GM19328 (cell line): ENCODE measurements at regions not wholly inside any gene's neighbourhood (a gene's known extent, or its start where the extent isn't known, plus 50 kb on each side); places are given as distances from the start of the nearest gene placed in this dataset.
"Not testable (repeated sequence)": the region's sequence is repeated elsewhere in the genome, so short reads cannot be mapped to it uniquely, and the experiment has no call there.

Experiments used
- ATAC-seq: cut with Tn5 transposase; IDR thresholded peaks from one replicate; pipeline ENCODE4 v1.9.1; 2021; ENCODE audit warnings: mild to moderate bottlenecking, moderate library complexity; ENCODE audit not compliant: unreplicated experiment

DNA sequence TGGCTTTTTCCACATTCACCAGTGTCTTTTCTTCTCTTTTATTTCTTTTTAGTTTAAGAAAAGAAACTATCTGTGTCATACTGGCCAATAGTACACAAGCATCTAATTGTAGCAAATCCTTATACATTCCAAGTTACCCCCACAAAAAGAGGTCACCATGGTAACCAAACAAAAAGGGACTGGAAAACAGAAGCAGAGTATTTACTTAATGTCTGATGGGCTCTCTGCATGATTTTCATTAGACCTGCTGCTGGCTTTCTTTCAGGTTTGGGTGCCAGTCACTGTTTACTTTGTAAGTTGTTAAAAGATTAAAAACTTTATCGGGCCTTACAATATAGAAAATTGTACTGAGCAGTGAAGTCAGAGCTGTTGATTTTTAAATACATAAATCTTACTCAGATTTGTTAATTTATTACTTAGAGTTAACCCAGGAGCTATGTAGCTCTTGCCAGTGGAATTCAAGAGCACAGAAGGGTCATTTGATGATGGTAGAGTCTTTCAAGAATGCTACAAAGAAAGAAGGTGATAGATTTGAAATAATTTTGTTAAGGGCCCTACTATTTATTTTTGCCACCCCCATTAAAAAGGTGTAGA, 123.9 kb downstream of the BRMS1L start:
- no peak for ATAC-seq

DNA sequence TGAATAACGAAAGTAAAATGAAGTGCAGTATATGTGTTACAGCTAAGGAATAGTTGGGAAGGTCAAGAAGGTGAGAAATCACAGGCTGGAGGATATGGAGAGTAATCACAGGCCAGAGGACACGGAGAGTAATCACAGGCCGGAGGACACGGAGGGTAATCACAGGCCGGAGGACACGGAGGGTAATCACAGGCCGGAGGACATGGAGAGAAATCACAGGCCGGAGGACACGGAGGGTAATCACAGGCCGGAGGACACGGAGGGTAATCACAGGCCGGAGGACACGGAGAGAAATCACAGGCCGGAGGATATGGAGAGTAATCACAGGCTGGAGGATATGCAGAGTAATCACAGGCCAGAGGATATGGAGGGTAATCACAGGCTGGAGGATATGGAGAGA, 121.8 kb downstream of the BRMS1L start:
- not testable (repeated sequence) for ATAC-seq

DNA sequence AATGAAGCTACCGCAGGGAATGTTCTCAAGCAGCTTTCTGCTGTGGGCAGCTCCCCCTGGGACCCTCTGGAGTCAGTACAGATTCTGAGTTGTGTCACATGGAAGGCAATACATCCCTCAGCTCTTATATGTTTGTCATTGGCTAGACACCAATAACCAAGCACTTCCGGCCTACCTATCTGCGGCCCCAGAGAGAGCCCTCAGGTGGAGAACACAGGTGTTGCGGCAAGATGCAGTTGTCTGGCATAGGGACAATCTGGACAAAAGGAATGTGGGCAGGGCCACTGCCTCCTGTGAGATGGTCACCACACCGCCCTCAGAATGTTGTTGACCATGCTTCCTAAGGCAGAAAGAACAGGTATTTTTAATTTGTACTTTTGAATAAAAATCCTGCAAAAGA, 118.7 kb downstream of the BRMS1L start:
- ATAC-seq, result no peak

DNA sequence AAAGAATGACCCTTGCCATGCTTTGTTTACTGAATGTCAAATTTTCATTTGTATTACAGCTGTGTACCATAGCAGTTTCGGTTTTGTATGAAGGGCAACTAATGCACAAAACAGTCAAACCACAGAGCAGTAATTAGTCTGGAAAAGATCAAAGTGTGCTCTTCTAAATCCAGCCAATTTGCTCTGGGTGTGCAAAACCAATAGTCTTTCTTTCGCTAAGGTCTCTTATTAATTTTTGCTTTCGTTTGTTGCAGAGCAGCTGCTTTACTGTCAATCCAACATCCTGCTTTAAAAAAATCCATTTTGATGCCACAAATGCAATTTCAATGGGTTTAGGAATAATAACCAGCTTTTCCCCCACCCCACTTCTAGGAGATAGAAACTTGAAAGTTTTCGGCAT, 114.2 kb downstream of the BRMS1L start:
- no peak for ATAC-seq

DNA sequence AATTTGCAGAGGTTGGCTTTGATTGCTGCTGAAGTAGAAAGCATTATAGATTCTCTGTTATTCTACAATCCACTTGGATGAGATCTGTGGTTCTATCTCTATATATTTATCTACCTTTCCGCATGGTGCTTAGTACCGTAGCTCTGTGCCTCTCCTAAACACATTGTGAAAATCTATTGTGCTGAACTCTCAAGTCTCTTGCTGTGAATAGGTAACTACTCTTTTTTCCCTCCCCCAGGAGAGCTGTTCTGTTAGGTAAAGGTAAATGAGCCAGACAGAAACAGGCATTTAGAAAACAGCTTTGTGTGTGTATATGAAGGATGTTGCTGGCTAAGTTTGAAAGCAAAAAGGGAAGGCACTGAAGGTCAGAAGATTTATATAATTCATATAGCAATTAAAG, 112.6 kb downstream of the BRMS1L start:
- no peak for ATAC-seq

DNA sequence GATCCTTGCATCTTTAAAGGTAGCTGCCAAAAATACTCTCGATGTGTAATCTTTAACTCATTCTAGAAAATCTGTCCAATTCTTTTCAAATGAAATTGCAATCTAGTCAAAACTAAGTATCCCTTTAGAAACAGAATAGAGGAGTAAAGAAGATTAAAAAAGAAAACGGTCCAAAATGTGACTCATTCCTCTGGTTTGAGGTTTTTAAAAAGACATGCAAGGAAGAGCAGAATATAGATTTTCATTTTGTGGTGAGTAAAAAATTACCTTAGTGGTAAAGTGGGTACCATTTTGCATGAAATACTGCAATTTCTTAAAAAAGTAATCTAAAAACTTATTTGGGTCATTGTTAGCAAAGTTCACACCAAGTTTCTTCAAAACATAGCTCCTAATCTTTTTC, 108.4 kb downstream of the BRMS1L start:
- ATAC-seq, result peak; percentile 52

DNA sequence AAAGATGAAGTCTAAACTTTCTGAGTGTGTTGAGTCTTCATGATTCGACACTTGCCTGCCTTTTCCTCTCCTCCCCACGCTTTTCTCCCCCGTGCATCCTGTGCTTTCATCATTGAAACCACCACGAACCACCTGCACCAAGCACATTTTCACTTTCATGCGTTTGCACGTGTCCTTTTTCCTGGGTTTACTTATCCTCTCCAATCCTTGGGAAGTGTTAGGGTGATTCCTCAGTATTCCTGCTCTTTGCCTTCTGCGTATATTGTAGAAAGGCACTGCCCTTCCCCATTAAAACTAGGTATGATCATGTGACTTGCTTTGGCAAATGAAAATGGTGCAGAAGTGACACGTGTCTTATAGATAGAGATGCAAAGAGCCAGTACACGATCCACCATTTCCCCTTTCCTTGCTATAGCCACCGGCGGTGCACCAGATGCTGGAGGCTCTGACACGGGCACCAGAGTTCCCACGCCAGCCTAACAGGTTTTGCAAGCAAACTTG, 106.6 kb downstream of the BRMS1L start:
- peak; percentile 59 for ATAC-seq

DNA sequence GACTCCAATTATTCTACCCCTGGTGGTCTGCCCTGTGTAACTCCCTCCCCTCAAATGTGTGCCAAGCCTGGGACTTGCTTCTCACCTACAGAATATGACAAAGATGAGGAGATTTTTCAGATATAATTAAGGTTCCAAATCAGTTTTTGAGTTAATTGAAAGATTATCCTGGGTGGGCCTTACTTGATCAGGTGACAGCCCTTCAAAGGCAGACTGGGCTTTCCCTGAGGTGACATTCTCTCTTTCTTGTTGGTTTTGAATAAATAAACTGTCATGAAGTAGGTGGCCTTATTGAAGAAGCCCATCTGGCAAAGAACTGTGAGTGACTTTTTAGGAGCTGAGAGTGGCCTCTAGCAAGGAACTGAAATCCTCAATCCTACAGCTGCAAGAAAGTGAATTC, 106.0 kb downstream of the BRMS1L start:
- ATAC-seq, result no peak

DNA sequence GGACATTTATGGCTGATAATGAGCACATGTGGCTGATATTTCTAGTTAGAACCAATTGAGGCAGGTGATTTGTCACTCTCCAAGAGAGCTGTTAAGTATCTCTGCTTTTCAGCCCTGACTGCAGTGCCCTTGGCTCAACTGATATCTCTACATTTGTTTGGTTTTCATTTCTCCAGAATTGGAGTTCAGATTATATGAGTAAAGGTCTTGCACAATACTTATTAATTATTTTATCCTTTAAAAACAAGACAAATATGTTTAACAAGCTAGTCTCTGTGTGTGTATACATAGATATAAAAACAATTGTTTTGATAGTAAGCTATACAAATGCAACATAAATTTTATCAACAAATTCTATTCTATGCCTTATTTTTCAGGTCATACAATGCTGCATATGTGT, 105.2 kb downstream of the BRMS1L start:
- no peak for ATAC-seq

DNA sequence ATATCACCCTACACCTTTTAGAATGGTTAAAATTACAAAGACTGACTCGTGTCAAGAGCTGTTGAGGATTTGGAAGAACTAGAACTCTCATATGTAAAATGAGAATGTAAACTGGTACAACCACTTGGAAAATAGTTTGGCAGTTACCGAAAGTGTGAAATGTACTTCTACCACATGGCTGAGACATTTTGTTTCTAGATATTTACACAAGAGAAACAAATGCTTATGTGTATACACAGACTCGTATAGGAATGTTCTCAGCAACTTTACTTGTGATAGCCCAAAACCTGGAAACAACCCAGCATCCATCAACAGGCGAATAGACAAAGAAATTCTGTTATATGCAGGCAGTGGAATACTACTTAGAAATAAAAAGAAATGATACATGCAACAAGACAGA, 103.0 kb downstream of the BRMS1L start:
- ATAC-seq, result no peak

DNA sequence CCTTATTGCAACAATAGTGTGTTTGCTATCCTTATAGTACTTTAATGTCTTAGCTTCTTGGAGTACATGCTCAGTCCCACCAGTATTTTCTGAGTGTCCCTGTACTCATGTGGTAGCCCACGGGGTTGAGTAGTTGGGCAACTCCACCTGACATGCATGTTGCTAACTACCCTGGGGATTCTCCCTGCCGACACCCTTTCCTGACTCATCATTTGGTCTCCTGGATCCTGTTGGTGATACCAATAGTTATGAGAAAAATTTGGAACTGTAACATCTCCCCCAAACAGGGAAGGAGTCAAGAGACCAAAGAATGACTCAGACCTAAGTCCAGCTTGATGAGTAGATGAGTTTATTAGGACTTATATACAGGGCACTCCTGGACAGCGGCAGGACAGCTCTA, 101.6 kb downstream of the BRMS1L start:
- no peak for ATAC-seq

DNA sequence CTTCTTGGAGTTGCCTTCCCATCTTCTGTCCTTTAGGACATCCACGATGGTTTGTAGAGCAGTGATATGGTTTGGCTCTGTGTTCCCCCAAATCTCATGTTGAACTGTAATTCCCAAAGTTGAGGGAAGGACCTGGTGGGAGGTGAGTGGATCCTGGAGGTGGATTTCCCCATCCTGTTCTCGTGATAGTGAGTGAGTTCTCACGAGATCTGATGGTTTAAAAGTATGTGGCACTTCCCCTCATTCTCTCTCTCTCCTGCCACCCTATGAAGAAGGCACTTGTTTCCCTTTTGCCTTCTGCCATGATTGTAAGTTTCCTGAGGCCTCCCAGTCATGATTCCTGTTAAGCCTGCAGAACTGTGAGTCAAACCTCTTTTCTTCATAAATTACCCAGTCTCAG, 99.2 kb downstream of the BRMS1L start:
- ATAC-seq, result no peak

DNA sequence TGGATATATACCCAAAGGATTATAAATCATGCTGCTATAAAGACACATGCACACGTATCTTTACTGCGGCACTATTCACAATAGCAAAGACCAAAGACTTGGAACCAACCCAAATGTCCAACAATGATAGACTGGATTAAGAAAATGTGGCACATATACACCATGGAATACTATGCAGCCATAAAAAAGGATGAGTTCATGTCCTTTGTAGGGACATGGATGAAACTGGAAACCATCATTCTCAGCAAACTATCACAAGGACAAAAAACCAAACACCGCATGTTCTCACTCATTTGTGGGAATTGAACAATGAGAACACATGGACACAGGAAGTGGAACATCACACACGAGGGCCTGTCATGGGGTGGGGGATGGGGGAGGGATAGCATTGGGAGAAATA, 96.5 kb downstream of the BRMS1L start:
- not testable (repeated sequence) for ATAC-seq

DNA sequence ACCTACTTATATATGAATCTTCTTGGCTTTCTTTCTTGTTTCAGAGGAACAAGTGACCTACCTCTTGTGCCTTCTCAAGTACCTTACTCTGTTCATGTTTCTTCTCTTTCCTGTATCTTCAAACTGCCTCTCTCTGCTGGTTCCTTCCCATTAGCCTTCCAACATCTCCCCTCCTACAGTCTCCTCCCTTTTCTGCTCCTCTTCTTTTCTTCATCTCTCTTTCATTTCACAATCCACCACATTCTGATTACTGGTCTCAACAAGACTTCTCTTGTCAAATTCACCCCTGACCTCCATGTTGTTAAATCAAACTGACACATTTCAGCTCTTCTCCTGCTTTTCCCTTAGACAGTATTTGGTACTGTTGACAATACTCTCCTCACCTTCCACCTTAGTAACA, 95.6 kb downstream of the BRMS1L start:
- no peak for ATAC-seq
